Calu3 (cell line): ENCODE measurements at regions not wholly inside any gene's neighbourhood (a gene's known extent, or its start where the extent isn't known, plus 50 kb on each side); places are given as distances from the start of the nearest gene placed in this dataset.

Experiments used
- BruUV-seq: library from RNA; stranded (reverse); fragments of 400-500 nt; replicated peaks from 2 replicates; lab custom pipeline; 2021; lab: Mats Ljungman, UMichigan
- CTCF ChIA-PET: fragments of 300-600 bp; sonication (Branson Sonifier 250); formaldehyde crosslinking; loops from one replicate; lab custom pipeline; 2022; ENCODE audit warnings: antibody characterized with exemption; lab: Charles Lee
- DNase-seq: peaks from one replicate; pipeline ENCODE4 v3.0.0; 2022
- H3K27ac Mint-ChIP-seq: one replicate; pipeline ENCODE4 v1.8.0; 2022; ENCODE audit warnings: mixed read lengths; ENCODE audit not compliant: unreplicated experiment
- H3K27me3 Mint-ChIP-seq: one replicate; pipeline ENCODE4 v1.8.0; 2022; ENCODE audit warnings: mixed read lengths; ENCODE audit not compliant: unreplicated experiment
- H3K36me3 Mint-ChIP-seq: one replicate; pipeline ENCODE4 v1.8.0; 2022; ENCODE audit warnings: mild to moderate bottlenecking, moderate library complexity, mixed read lengths; ENCODE audit not compliant: insufficient read depth, unreplicated experiment
- H3K4me1 Mint-ChIP-seq: one replicate; pipeline ENCODE4 v1.8.0; 2022; ENCODE audit warnings: mild to moderate bottlenecking, low read depth, mixed read lengths; ENCODE audit not compliant: unreplicated experiment
- H3K4me3 Mint-ChIP-seq: one replicate; pipeline ENCODE4 v1.8.0; 2022; ENCODE audit warnings: mild to moderate bottlenecking, low read depth, moderate library complexity, mixed read lengths; ENCODE audit not compliant: unreplicated experiment
- H3K9me3 Mint-ChIP-seq: one replicate; pipeline ENCODE4 v1.8.0; 2022; ENCODE audit warnings: low read depth, mixed read lengths; ENCODE audit not compliant: unreplicated experiment
- CTCF ChIP-seq: fragments of 200-600 bp; IDR thresholded peaks from one replicate; pipeline ENCODE4 v1.8.0; 2022; ENCODE audit warnings: antibody characterized with exemption; ENCODE audit not compliant: unreplicated experiment
- intact Hi-C: fragments of 100-400 bp; cut with micrococcal nuclease; formaldehyde crosslinking; loops from one replicate; pipeline ENCODE4 v1.10.0; 2022; ENCODE audit not compliant: unreplicated experiment

- Mint-ChIP-seq H3K36me3 (no peaks in the 10 kb centered on the region), H3K9me3 (no peaks in the 10 kb centered on the region), H3K27ac (peak overlapping the region; percentile 77), H3K27me3 (no peaks in the 10 kb centered on the region), H3K4me3 (no peak overlapping the region), H3K4me1 (peaks cover 26% of the 10 kb centered on the region)
- peak; percentile 19 for DNase-seq
- intact Hi-C loops: no loop called here
- no TSS peak for BruUV-seq
- CTCF ChIA-PET: interaction anchor here (1.5 kb wide), 2 partner anchors 24 to 27 kb away, joined by 3 read pairs; no protein-coding TSS in a partner anchor
- TF ChIP-seq CTCF: no peak
These were observed 91.9 kb upstream of the RASEF start for GRCh38 chr9:83154821-83155220.

- intact Hi-C loops: no loop called here
- no TSS peak for BruUV-seq
- Mint-ChIP-seq H3K36me3 (no peaks in the 10 kb centered on the region), H3K4me1 (peaks cover 26% of the 10 kb centered on the region), H3K9me3 (peaks cover under 1% of the 10 kb centered on the region), H3K27ac (peak overlapping the region; percentile 77), H3K27me3 (no peaks in the 10 kb centered on the region), H3K4me3 (no peak overlapping the region)
- CTCF ChIA-PET: interaction anchor here (0.5 to 1.5 kb wide), 3 partner anchors 24 to 28 kb away, joined by 3 to 8 read pairs (median 3); no protein-coding TSS in a partner anchor
- TF ChIP-seq CTCF: no peak
- peak; percentile 24 for DNase-seq
These were observed 91.3 kb upstream of the RASEF start for GRCh38 chr9:83154087-83154736.

GRCh38 chr9:83153030-83153429 is 90.1 kb upstream of the RASEF start:
- Mint-ChIP-seq H3K27ac (no peak overlapping the region), H3K4me1 (peaks cover 29% of the 10 kb centered on the region), H3K36me3 (no peaks in the 10 kb centered on the region), H3K9me3 (peaks cover 2% of the 10 kb centered on the region), H3K4me3 (no peak overlapping the region), H3K27me3 (no peaks in the 10 kb centered on the region)
- TF ChIP-seq CTCF: no peak
- no TSS peak for BruUV-seq
- CTCF ChIA-PET: interaction anchor here (1.5 kb wide), 1 partner anchor 29 kb away, joined by 3 read pairs; no protein-coding TSS in a partner anchor
- DNase-seq: no peak
- intact Hi-C loops: no loop called here

- Mint-ChIP-seq H3K27me3 (no peaks in the 10 kb centered on the region), H3K4me3 (no peak overlapping the region), H3K27ac (no peak overlapping the region), H3K9me3 (peaks cover 2% of the 10 kb centered on the region), H3K4me1 (peaks cover 42% of the 10 kb centered on the region), H3K36me3 (no peaks in the 10 kb centered on the region)
- no peak for DNase-seq
- TF ChIP-seq CTCF: no peak
- no TSS peak for BruUV-seq
- intact Hi-C loops: no loop called here
- CTCF ChIA-PET: no interaction called here
These were observed 88.7 kb upstream of the RASEF start for GRCh38 chr9:83151627-83152137.
